ENCODE measurements at regions not wholly inside any gene's neighbourhood (a gene's known extent, or its start where the extent isn't known, plus 50 kb on each side); places are given as distances from the start of the nearest gene placed in this dataset.

- H3K27ac ChIP-seq (ENCODE audit: low read depth in 2 of 2, low read length in 2 of 2): no peak overlapping the region
- no peak for FAIRE-seq
- H3K4me1 ChIP-seq (ENCODE audit: control insufficient read depth in 2 of 3, insufficient read depth in 2 of 3, low read depth in 1 of 3, low read length in 3 of 3): no peaks in the 10 kb centered on the region
- no peak for TF ChIP-seq CTCF (IDR thresholded peaks at IDR 0.05; ENCODE audit: borderline replicate concordance, extremely low read depth, insufficient read depth)
- DNase-seq: peak in 1 of 5 donors; percentile 56
- H3K36me3 ChIP-seq (ENCODE audit: control insufficient read depth in 2 of 3, insufficient read depth in 3 of 3, low read length in 3 of 3): no peaks in the 10 kb centered on the region
- no peak overlapping the region for H3K9ac ChIP-seq (ENCODE audit: low read length in 3 of 3)
- no peaks in the 10 kb centered on the region for H3K27me3 ChIP-seq (ENCODE audit: control insufficient read depth, insufficient read depth, low read length)
- intact Hi-C loops (cut with DNase I): no loop called here
- peaks cover 0 to 11% (median 0%) of the 10 kb centered on the region in 3 donors for H3K9me3 ChIP-seq (ENCODE audit: control insufficient read depth in 2 of 3, insufficient read depth in 1 of 3, low read length in 3 of 3)
- no peak overlapping the region for H3K4me3 ChIP-seq (ENCODE audit: low read length in 3 of 3)
Observed at GRCh38 chr1:88036345-88037014, 647.6 kb upstream of the PKN2 start.

- Histone ChIP-seq H3K36me3 (ENCODE audit: control insufficient read depth in 2 of 3, insufficient read depth in 3 of 3, low read length in 3 of 3) (no peaks in the 10 kb centered on the region), H3K9me3 (ENCODE audit: control insufficient read depth in 2 of 3, insufficient read depth in 1 of 3, low read length in 3 of 3) (peaks cover 0 to 11% (median 0%) of the 10 kb centered on the region in 3 donors), H3K27ac (ENCODE audit: low read depth in 2 of 2, low read length in 2 of 2) (no peak overlapping the region), H3K27me3 (ENCODE audit: control insufficient read depth, insufficient read depth, low read length) (no peaks in the 10 kb centered on the region), H3K4me3 (ENCODE audit: low read length in 3 of 3) (no peak overlapping the region), H3K9ac (ENCODE audit: low read length in 3 of 3) (no peak overlapping the region), H3K4me1 (ENCODE audit: control insufficient read depth in 2 of 3, insufficient read depth in 2 of 3, low read depth in 1 of 3, low read length in 3 of 3) (no peaks in the 10 kb centered on the region)
- FAIRE-seq (no peak), DNase-seq (no peak)
- TF ChIP-seq CTCF (IDR thresholded peaks at IDR 0.05; ENCODE audit: borderline replicate concordance, extremely low read depth, insufficient read depth): no peak
- intact Hi-C loops (cut with DNase I): no loop called here
Observed at GRCh38 chr1:88039240-88039639, 644.8 kb upstream of the PKN2 start.

- Histone ChIP-seq H3K9me3 (ENCODE audit: control insufficient read depth in 2 of 3, insufficient read depth in 1 of 3, low read length in 3 of 3) (peaks cover 0 to 11% (median 0%) of the 10 kb centered on the region in 3 donors), H3K9ac (ENCODE audit: low read length in 3 of 3) (no peak overlapping the region), H3K4me1 (ENCODE audit: control insufficient read depth in 2 of 3, insufficient read depth in 2 of 3, low read depth in 1 of 3, low read length in 3 of 3) (no peaks in the 10 kb centered on the region), H3K36me3 (ENCODE audit: control insufficient read depth in 2 of 3, insufficient read depth in 3 of 3, low read length in 3 of 3) (no peaks in the 10 kb centered on the region), H3K27ac (ENCODE audit: low read depth in 2 of 2, low read length in 2 of 2) (no peak overlapping the region), H3K4me3 (ENCODE audit: low read length in 3 of 3) (no peak overlapping the region), H3K27me3 (ENCODE audit: control insufficient read depth, insufficient read depth, low read length) (no peaks in the 10 kb centered on the region)
- FAIRE-seq (no peak), DNase-seq (no peak)
- no peak for TF ChIP-seq CTCF (IDR thresholded peaks at IDR 0.05; ENCODE audit: borderline replicate concordance, extremely low read depth, insufficient read depth)
- intact Hi-C loops (cut with DNase I): no loop called here
Observed at GRCh38 chr1:88043834-88044233, 640.2 kb upstream of the PKN2 start.

- DNase-seq (peak in 1 of 5 donors; percentile 3), FAIRE-seq (peak; percentile 63)
- intact Hi-C loops (cut with DNase I): no loop called here
- Histone ChIP-seq H3K4me3 (ENCODE audit: low read length in 3 of 3) (no peak overlapping the region), H3K27me3 (ENCODE audit: control insufficient read depth, insufficient read depth, low read length) (no peaks in the 10 kb centered on the region), H3K4me1 (ENCODE audit: control insufficient read depth in 2 of 3, insufficient read depth in 2 of 3, low read depth in 1 of 3, low read length in 3 of 3) (no peaks in the 10 kb centered on the region), H3K9ac (ENCODE audit: low read length in 3 of 3) (no peak overlapping the region), H3K27ac (ENCODE audit: low read depth in 2 of 2, low read length in 2 of 2) (no peak overlapping the region), H3K36me3 (ENCODE audit: control insufficient read depth in 2 of 3, insufficient read depth in 3 of 3, low read length in 3 of 3) (no peaks in the 10 kb centered on the region), H3K9me3 (ENCODE audit: control insufficient read depth in 2 of 3, insufficient read depth in 1 of 3, low read length in 3 of 3) (no peaks in the 10 kb centered on the region)
- no peak for TF ChIP-seq CTCF (IDR thresholded peaks at IDR 0.05; ENCODE audit: borderline replicate concordance, extremely low read depth, insufficient read depth)
Observed at GRCh38 chr1:88052167-88052566, 631.9 kb upstream of the PKN2 start.
